NCI-H82 treated with DMSO at 0.1 percent for 48 hours (cell line): ENCODE measurements at regions not wholly inside any gene's neighbourhood (a gene's known extent, or its start where the extent isn't known, plus 50 kb on each side); places are given as distances from the start of the nearest gene placed in this dataset.
"Not testable (repeated sequence)": the region's sequence is repeated elsewhere in the genome, so short reads cannot be mapped to it uniquely, and the experiment has no call there.

Experiments
- DNase-seq: peaks from one replicate; lab custom pipeline; 2025; ENCODE audit not compliant: unreplicated experiment; lab: John Stamatoyannopoulos, UW

DNA sequence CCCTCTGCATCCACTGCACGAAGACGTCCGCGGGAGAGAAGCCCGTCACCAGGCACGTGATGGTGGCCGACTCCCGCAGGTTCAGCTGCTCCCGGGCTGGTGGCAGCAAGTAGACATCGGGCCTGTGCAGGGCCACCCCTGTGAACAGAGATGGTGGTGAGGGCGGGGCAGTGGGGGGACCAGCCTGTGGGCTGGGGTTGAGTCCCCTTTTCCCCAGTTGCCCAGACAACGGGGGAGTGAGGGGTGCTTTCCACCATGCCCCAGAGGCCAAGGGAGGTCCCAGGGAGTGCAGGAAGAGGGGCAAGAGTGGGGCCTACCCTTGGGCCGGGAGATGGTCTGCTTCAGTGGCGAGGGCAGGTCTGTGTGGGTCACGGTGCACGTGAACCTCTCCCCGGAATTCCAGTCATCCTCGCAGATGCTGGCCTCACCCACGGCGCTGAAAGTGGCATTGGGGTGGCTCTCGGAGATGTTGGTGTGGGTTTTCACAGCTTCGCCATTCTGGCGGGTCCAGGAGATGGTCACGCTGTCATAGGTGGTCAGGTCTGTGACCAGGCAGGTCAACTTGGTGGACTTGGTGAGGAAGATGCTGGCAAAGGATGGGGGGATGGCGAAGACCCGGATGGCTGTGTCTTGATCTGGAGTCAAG lies 328.3 kb downstream of the TMEM121 start:
- no peak for DNase-seq

GRCh38 chr14:105855246-105855892 lies 329.0 kb downstream of the TMEM121 start:
- DNase-seq, result no peak

DNA sequence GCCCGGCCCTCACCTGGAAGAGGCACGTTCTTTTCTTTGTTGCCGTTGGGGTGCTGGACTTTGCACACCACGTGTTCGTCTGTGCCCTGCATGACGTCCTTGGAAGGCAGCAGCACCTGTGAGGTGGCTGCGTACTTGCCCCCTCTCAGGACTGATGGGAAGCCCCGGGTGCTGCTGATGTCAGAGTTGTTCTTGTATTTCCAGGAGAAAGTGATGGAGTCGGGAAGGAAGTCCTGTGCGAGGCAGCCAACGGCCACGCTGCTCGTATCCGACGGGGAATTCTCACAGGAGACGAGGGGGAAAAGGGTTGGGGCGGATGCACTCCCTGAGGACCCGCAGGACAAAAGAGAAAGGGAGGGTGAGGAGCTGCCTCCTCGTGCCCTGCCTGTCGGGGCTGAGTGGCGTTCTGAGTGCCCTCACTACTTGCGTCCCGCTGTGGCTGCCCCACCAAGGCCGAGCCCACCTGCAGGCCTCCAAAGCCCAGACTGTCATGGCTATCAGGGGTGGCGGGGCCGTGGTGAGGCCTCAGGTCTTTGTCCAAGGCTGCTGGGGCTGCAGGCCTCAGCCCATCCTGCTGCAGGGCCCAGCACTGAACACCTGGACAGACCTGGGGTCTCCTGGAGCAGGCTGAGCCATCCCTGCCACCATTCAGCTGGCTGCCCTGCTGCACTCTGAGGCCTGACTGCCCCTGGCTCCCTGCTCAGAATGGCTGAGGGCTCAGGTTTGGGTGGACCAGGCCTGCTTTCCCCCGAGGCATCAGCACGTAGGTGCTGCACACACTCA lies 329.7 kb downstream of the TMEM121 start:
- no peak for DNase-seq

DNA sequence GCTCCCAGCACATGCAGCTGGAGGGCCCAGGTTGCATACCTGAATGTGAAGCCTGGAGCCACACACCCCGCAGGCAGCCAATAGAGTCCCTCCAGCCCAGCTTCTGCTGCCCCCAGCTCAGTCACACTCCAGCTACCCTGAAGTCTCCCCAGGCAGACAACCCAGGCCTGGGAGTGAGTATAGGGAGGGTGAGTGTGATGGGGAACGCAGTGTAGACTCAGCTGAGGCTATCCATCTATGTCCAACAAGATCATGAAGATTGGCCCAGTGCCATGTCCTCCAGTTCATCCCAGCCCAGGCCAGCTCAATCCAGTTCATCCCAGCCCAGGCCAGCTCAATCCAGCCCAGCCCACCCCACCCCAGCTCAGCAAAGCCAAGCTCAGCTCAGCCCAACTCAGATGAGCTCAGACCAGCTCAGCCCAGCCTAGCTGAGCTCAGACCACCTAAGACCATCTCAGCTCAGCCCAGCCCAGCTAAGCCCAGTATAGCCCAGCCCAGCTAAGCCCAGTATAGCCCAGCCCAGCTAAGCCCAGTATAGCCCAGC lies 330.4 kb downstream of the TMEM121 start:
- DNase-seq, result no peak

DNA sequence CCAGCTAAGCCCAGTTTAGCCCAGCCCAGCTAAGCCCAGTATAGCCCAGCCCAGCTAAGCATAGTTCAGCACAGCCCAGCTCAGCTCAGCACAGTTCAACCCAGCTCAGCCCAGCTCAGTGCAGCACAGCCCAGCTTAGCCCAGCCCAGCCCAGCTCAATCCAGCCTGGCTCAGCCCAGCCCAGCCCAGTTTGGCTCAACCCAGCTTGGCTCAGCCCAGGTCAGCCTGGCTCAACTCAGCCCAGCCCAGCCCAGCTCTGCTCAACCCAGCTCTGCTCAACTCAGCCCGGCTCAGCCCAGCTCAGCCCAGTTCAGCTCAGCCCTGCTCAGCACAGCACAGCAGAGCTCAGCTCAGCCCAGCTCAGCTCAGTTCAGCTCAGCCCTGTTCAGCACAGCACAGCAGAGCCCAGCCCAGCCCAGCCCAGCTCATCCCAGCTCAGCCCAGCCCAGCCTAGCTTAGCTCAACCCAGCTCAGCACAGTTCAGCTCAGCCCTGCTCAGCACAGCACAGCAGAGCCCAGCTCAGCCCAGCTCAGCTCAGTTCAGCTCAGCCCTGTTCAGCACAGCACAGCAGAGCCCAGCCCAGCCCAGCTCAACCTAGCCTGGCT lies 330.9 kb downstream of the TMEM121 start:
- DNase-seq, result no peak

DNA sequence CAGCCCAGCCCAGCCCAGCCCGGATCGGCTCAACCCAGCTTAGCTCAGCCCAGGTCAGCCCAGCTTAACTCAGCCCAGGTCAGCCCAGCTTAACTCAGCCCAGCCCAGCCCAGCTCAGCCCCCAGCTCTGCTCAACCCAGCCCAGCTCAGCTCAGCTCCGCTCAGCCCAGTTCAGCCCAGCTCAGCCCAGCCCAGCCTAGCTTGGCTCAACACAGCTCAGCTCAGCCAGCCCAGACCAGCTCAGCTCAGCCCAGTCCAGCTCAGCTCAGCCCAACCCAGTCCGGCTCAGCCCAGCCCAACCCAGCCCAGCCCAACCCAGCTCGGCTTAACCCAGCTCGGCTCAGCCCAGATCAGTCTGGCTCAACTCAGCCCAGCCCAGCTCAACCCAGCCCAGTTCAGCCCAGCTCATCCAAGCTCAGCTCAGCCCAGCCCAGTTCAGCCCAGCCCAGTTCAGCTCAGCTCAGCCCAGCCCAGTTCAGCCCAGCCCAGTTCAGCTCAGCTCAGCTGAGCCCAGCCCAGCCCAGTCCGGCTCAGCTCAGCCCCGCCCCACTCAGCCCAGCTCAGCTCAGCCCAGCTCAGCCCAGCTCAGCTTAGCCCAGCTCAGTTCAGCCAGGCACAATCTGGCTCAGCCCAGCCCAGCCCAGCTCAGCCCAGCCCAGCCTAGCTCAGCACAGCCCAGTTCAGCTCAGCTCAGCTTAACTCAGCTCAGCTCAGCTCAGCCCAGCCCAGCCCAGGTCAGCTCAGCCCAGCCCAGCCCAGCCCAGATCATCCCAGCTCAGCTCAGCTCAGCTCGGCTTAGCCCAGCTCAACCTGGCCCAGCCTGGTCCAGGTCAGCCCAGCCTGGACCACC lies 331.7 kb downstream of the TMEM121 start:
- DNase-seq, result no peak

DNA sequence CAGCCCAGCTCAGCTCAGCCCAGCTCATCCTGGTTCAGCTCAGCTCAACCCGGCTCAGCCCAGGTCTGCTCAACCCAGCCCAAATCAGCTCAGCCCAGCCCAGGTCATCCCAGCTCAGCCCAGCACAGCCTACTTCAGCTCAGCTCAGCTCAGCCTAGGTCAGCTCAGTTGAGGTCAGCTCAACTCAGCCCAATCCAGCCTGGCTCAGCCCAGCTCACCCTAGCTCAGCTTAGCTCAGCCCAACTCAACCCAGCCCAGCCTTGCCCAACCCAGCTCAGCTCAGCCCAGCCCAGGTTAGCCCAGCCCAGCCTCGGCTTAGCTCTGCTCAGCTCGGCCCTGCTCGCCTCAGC lies 332.3 kb downstream of the TMEM121 start:
- no peak for DNase-seq

DNA sequence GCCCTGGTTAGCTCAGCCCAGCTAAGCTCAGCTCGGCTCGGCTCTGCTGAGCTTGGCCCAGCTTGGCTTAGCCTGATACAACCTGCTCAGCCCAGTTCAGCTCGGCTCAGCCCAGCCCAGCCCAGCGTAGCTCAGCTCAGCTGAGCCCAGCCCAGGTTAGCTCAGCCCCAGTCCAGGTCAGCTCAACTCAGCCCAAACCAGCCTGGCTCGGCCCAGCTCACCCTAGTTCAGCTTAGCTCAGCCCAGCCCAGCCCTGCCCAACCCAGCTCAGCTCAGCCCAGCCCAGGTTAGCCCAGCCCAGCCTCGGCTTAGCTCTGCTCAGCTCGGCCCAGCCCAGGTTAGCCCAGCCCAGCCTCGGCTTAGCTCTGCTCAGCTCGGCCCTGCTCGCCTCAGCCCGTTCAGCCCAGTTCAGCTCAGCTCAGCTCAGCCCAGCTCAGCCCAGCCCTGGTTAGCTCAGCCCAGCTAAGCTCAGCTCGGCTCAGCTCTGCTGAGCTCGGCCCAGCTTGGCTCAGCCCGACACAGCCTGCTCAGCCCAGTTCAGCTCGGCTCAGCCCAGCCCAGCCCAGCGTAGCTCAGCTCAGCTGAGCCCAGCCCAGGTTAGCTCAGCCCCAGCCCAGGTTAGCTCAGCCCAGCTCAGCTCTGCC lies 332.8 kb downstream of the TMEM121 start:
- DNase-seq, result not testable (repeated sequence)

GRCh38 chr14:105859717-105860614 lies 333.6 kb downstream of the TMEM121 start:
- DNase-seq, result no peak

GRCh38 chr14:105860615-105861580 lies 334.5 kb downstream of the TMEM121 start:
- DNase-seq, result no peak

- DNase-seq, result no peak
These were observed 335.6 kb downstream of the TMEM121 start for GRCh38 chr14:105861985-105862465.

DNA sequence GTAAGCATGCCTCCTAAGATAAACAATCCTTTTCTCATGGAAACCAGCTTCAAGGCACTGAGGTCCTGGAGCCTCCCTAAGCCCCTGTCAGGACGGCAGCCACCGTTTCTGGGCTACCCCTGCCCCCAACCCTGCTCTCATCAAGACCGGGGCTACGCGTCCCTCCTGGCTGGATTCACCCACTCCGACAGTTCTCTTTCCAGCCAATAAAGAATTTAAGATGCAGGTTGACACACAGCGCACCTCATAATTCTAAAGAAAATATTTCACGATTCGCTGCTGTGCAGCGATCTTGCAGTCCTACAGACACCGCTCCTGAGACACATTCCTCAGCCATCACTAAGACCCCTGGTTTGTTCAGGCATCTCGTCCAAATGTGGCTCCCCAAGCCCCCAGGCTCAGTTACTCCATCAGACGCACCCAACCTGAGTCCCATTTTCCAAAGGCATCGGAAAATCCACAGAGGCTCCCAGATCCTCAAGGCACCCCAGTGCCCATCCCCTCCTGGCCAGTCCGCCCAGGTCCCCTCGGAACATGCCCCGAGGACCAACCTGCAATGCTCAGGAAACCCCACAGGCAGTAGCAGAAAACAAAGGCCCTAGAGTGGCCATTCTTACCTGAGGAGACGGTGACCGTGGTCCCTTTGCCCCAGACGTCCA lies 336.3 kb downstream of the TMEM121 start:
- DNase-seq, result no peak

GRCh38 chr14:105863296-105864108 lies 337.1 kb downstream of the TMEM121 start:
- DNase-seq, result no peak

- no peak for DNase-seq
These were observed 337.7 kb downstream of the TMEM121 start for GRCh38 chr14:105864116-105864515.

DNA sequence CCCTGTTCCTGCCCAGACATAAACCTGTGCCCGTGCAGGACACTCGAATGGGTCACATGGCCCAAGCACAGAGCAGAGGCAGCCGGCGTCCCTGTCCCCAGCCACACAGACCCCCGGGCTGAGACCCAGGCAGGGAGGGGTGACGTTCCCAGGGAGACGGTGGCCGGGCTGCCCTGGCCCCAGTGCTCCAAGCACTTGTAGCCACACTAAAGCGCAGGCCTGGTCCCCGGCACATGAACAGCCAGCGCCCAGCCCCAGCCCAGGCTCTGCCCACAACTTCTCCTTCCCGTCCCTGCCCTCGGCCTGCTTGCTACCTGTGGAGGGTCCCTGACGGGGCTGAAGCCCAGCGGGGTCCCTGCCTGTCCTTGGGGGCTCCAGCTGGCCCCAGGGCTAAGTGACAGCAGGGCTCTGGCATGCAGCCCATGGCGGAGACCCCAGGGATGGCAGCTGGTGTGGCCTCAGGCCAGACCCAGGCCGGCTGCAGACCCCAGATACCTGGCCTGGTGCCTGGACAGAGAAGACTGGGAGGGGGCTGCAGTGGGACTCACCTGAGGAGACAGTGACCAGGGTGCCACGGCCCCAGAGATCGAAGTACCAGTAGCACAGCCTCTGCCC lies 338.4 kb downstream of the TMEM121 start:
- no peak for DNase-seq

GRCh38 chr14:105865266-105865903 lies 339.0 kb downstream of the TMEM121 start:
- DNase-seq, result no peak
